B cell (primary cell): ENCODE measurements at regions not wholly inside any gene's neighbourhood (a gene's known extent, or its start where the extent isn't known, plus 50 kb on each side); places are given as distances from the start of the nearest gene placed in this dataset.

Source experiments
- CTCF ChIP-seq: fragments of 200-600 bp; IDR thresholded peaks from one replicate; pipeline ENCODE4 v1.8.0; 2022; ENCODE audit warnings: antibody characterized with exemption, mild to moderate bottlenecking
- EZH2 ChIP-seq: IDR thresholded peaks from 2 replicates; pipeline ENCODE4 v1.6.1; 2012; ENCODE audit warnings: borderline replicate concordance, low read depth, mild to moderate bottlenecking, moderate library complexity, low read length; ENCODE audit not compliant: insufficient read depth, poor library complexity, severe bottlenecking

- TF ChIP-seq CTCF, result no peak
- no peak for TF ChIP-seq EZH2
These were observed 513.0 kb downstream of the EPHA7 start for GRCh38 chr6:92906385-92906784.
